ENCODE measurements at regions not wholly inside any gene's neighbourhood (a gene's known extent, or its start where the extent isn't known, plus 50 kb on each side); places are given as distances from the start of the nearest gene placed in this dataset.

DNA sequence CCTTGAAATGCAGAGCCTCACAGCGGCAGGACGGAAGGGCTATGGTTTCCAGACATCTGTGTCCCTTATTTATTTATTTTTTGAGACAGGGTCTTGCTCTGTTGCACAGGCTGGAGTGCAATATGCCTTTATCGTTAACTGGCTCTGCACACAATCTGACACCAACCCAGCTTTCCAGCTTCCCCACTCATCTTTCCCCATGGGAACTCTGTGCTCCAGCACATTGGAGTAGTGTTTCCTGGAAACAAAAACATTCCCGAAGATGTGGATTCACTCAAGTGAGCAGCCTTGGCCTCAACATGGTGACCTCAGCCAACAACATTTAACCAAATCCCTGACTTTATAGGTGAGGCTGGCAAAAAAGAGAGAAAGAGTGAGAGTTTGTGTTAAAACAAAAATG is 307.1 kb downstream of the TMEM114 start:
- no peak overlapping the region for H3K27ac ChIP-seq (ENCODE audit: low read depth, low read length)
- ChIA-PET POLR2A (no interaction called here), CTCF (no interaction called here), RAD21 (ENCODE audit: low non-redundant PET in 1 of 2, low total read pairs in 2 of 2, uncharacterized antibody in 2 of 2, unreplicated experiment in 2 of 2) (no interaction called here)
- ATAC-seq (no peak), DNase-seq (ENCODE audit: low read depth, low spot score) (no peak)
- H3K4me2 ChIP-seq (ENCODE audit: low read length), result no peak overlapping the region
- intact Hi-C loops (cut with micrococcal nuclease), result no loop called here
- BruUV-seq (replicated peaks), result no TSS peak
- no peaks in the 10 kb centered on the region for H3K27me3 ChIP-seq (ENCODE audit: insufficient read depth, low read length)
- no peaks in the 10 kb centered on the region for H4K20me1 ChIP-seq (ENCODE audit: insufficient read depth)
- peaks cover 0 to 5% of the 10 kb centered on the region in 2 experiments; a peak in 2 of 4 replicates for H3K9me3 ChIP-seq (ENCODE audit: control insufficient read depth in 1 of 2, insufficient read depth in 1 of 2, low read depth in 1 of 2, low read length in 2 of 2)
- H3K4me1 ChIP-seq (ENCODE audit: control insufficient read depth in 1 of 2, insufficient read depth in 2 of 2, low read length in 2 of 2), result no peaks in the 10 kb centered on the region
- TF ChIP-seq SP1 (IDR thresholded peaks at IDR 0.05; ENCODE audit: low read depth), result no peak
- TF ChIP-seq, protein P1, sequence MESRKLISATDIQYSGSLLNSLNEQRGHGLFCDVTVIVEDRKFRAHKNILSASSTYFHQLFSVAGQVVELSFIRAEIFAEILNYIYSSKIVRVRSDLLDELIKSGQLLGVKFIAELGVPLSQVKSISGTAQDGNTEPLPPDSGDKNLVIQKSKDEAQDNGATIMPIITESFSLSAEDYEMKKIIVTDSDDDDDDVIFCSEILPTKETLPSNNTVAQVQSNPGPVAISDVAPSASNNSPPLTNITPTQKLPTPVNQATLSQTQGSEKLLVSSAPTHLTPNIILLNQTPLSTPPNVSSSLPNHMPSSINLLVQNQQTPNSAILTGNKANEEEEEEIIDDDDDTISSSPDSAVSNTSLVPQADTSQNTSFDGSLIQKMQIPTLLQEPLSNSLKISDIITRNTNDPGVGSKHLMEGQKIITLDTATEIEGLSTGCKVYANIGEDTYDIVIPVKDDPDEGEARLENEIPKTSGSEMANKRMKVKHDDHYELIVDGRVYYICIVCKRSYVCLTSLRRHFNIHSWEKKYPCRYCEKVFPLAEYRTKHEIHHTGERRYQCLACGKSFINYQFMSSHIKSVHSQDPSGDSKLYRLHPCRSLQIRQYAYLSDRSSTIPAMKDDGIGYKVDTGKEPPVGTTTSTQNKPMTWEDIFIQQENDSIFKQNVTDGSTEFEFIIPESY (IDR thresholded peaks at IDR 0.05; ENCODE audit: extremely low read depth, insufficient replicate concordance, low read length), result no peak
- no peaks in the 10 kb centered on the region for H3K9me2 ChIP-seq (ENCODE audit: insufficient read depth)
- H3K9ac ChIP-seq (ENCODE audit: low read length), result no peak overlapping the region
- no peaks in the 10 kb centered on the region for H3K79me2 ChIP-seq (ENCODE audit: insufficient read depth, low read length)
- no peaks in the 10 kb centered on the region for H3K36me3 ChIP-seq (ENCODE audit: control insufficient read depth in 1 of 2, insufficient read depth in 2 of 2, low read length in 2 of 2)
- H2AFZ ChIP-seq (ENCODE audit: low read depth, low read length, poor library complexity, severe bottlenecking), result no peak overlapping the region
- no peak overlapping the region for H3K4me3 ChIP-seq (replicated peaks in 1 of 2; ENCODE audit: low read depth in 1 of 2, low read length in 2 of 2)

DNA sequence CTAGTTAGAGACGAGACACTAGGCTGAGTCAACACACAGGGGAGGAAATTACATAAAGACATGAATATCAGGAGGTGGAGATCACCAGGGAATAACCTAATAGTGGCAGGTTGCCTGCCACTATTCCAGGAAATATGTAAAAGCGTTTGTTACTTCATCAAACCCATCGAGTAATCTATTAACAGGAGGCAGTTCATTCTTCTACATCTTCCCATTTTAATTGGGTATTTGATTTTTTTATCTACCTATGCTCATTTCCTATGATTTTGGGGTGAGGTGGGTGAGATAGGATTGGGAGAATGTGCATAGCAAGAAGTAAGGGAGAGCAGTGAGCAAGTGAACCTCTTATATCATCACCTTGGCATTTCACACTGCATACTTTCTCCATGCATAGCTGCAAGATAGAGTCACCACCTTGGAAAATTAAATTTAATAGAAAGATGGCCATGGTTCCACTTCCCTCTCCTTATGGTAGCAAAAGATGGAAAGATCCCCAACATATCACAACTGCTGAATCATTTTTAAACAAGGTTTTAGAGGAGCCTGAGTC is 312.2 kb downstream of the TMEM114 start:
- Histone ChIP-seq H2AFZ (ENCODE audit: low read depth, low read length, poor library complexity, severe bottlenecking) (no peak overlapping the region), H3K79me2 (ENCODE audit: insufficient read depth, low read length) (no peaks in the 10 kb centered on the region), H3K4me2 (ENCODE audit: low read length) (no peak overlapping the region), H3K4me1 (ENCODE audit: control insufficient read depth in 1 of 2, insufficient read depth in 2 of 2, low read length in 2 of 2) (no peaks in the 10 kb centered on the region), H3K9ac (ENCODE audit: low read length) (no peak overlapping the region), H3K36me3 (ENCODE audit: control insufficient read depth in 1 of 2, insufficient read depth in 2 of 2, low read length in 2 of 2) (no peaks in the 10 kb centered on the region), H3K27me3 (ENCODE audit: insufficient read depth, low read length) (no peaks in the 10 kb centered on the region), H4K20me1 (ENCODE audit: insufficient read depth) (no peaks in the 10 kb centered on the region), H3K4me3 (replicated peaks in 1 of 2; ENCODE audit: low read depth in 1 of 2, low read length in 2 of 2) (no peak overlapping the region), H3K9me2 (ENCODE audit: insufficient read depth) (no peaks in the 10 kb centered on the region), H3K9me3 (ENCODE audit: control insufficient read depth in 1 of 2, insufficient read depth in 1 of 2, low read depth in 1 of 2, low read length in 2 of 2) (peaks cover 0 to 5% of the 10 kb centered on the region in 2 experiments; a peak in 2 of 4 replicates), H3K27ac (ENCODE audit: low read depth, low read length) (no peak overlapping the region)
- RAD21 ChIA-PET (ENCODE audit: low non-redundant PET in 1 of 2, low total read pairs in 2 of 2, uncharacterized antibody in 2 of 2, unreplicated experiment in 2 of 2), result no interaction called here
- TF ChIP-seq POLR2AphosphoS5 (IDR thresholded peaks at IDR 0.05; ENCODE audit: low read depth, low read length), result no peak
- TF ChIP-seq TCF7L2 (IDR thresholded peaks at IDR 0.05; ENCODE audit: borderline replicate concordance, extremely low read depth, insufficient read depth, insufficient read length), result no peak
- no peak for TF ChIP-seq JUND (IDR thresholded peaks at IDR 0.05)
- no peak for TF ChIP-seq ZNF274 (IDR thresholded peaks at IDR 0.05; ENCODE audit: low read depth, low read length)
- TF ChIP-seq, protein P2, sequence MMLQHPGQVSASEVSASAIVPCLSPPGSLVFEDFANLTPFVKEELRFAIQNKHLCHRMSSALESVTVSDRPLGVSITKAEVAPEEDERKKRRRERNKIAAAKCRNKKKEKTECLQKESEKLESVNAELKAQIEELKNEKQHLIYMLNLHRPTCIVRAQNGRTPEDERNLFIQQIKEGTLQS (IDR thresholded peaks at IDR 0.05), result no peak
- no peak for TF ChIP-seq EZH2phosphoT487 (IDR thresholded peaks at IDR 0.05; ENCODE audit: borderline replicate concordance)
- TF ChIP-seq SRF (IDR thresholded peaks at IDR 0.05; ENCODE audit: low read depth), result no peak
- BruUV-seq (replicated peaks), result no TSS peak
- DNase-seq (ENCODE audit: low read depth, low spot score), result no peak
- ATAC-seq, result no peak
- CTCF ChIA-PET, result no interaction called here
- intact Hi-C loops (cut with micrococcal nuclease), result no loop called here
- POLR2A ChIA-PET, result no interaction called here

Data from HCT116 (cell line).